Activated effector memory CD4-positive, alpha-beta T cell treated with Interleukin-2 at 50 U/mL for 16 hours (primary cell): ENCODE measurements at regions not wholly inside any gene's neighbourhood (a gene's known extent, or its start where the extent isn't known, plus 50 kb on each side); places are given as distances from the start of the nearest gene placed in this dataset.
"Not testable (repeated sequence)": the region's sequence is repeated elsewhere in the genome, so short reads cannot be mapped to it uniquely, and the experiment has no call there.

ENCODE experiments used
- DNase-seq: peaks from one replicate; pipeline ENCODE4 v3.0.0-alpha.2; 2020

GRCh38 chr2:8116661-8117060 is 565.2 kb upstream of the ID2 start:
- no peak for DNase-seq

- DNase-seq = no peak
Measured at GRCh38 chr2:8118940-8119781, 562.7 kb upstream of the ID2 start.

- no peak for DNase-seq
Measured at GRCh38 chr2:8119782-8120505, 561.9 kb upstream of the ID2 start.

- no peak for DNase-seq
Measured at GRCh38 chr2:8120506-8120860, 561.4 kb upstream of the ID2 start.

- DNase-seq = no peak
Measured at GRCh38 chr2:8121022-8121825, 560.6 kb upstream of the ID2 start.

GRCh38 chr2:8121826-8122513 is 559.9 kb upstream of the ID2 start:
- DNase-seq = no peak

- no peak for DNase-seq
Measured at GRCh38 chr2:8122520-8122919, 559.3 kb upstream of the ID2 start.

- no peak for DNase-seq
Measured at GRCh38 chr2:8123464-8123863, 558.4 kb upstream of the ID2 start.

- no peak for DNase-seq
Measured at GRCh38 chr2:8125741-8126711, 555.8 kb upstream of the ID2 start.

GRCh38 chr2:8126783-8127182 is 555.1 kb upstream of the ID2 start:
- DNase-seq = no peak

GRCh38 chr2:8131423-8131822 is 550.4 kb upstream of the ID2 start:
- not testable (repeated sequence) for DNase-seq

- no peak for DNase-seq
Measured at GRCh38 chr2:8132351-8132831, 549.5 kb upstream of the ID2 start.

- no peak for DNase-seq
Measured at GRCh38 chr2:8132879-8133278, 549.0 kb upstream of the ID2 start.

GRCh38 chr2:8133363-8133762 is 548.5 kb upstream of the ID2 start:
- DNase-seq = no peak

- DNase-seq = no peak
Measured at GRCh38 chr2:8133913-8134472, 547.9 kb upstream of the ID2 start.

GRCh38 chr2:8134473-8134932 is 547.4 kb upstream of the ID2 start:
- DNase-seq = no peak

GRCh38 chr2:8134985-8135682 is 546.7 kb upstream of the ID2 start:
- no peak for DNase-seq

GRCh38 chr2:8137801-8138200 is 544.1 kb upstream of the ID2 start:
- no peak for DNase-seq

- DNase-seq = no peak
Measured at GRCh38 chr2:8138525-8138922, 543.3 kb upstream of the ID2 start.

GRCh38 chr2:8138923-8139667 is 542.8 kb upstream of the ID2 start:
- no peak for DNase-seq
